CD4-positive, alpha-beta T cell (primary cell): ENCODE measurements at regions not wholly inside any gene's neighbourhood (a gene's known extent, or its start where the extent isn't known, plus 50 kb on each side); places are given as distances from the start of the nearest gene placed in this dataset.

Source experiments
- ATAC-seq: fragments of 200-7000 bp; cut with Tn5 transposase; one replicate; pipeline ENCODE4 v1.10.0; 2022; ENCODE audit warnings: mild to moderate bottlenecking; ENCODE audit not compliant: poor library complexity
- CTCF ChIA-PET: fragments of 350-600 bp; sonication (Branson Sonifier 250); formaldehyde crosslinking; loops from one replicate; lab custom pipeline; 2021; ENCODE audit warnings: antibody characterized with exemption, inconsistent platforms; lab: Charles Lee
- POLR2A ChIA-PET: fragments of 350-600 bp; sonication (Branson Sonifier 250); formaldehyde crosslinking; loops from one replicate; lab custom pipeline; 2021; ENCODE audit warnings: antibody characterized with exemption, inconsistent platforms; lab: Charles Lee
- DNase-seq, 14 experiments: peaks; one replicate each; pipeline ENCODE4 v3.0.0-alpha.2; 2013 to 2020; ENCODE audit warnings: mixed read lengths in 2 of 14
- H3K27ac ChIP-seq, 2 donors: one replicate each; pipeline versions ENCODE4 v1.5.1 to v1.7.0; 2013; ENCODE audit warnings: low read length in 2 of 2, low read depth in 1 of 2, mild to moderate bottlenecking in 1 of 2
- H3K27me3 ChIP-seq, 2 experiments: 1 replicate in 1 of 2; 2 replicates in 1 of 2; pipeline versions ENCODE4 v1.6.1 to v1.7.0; 2013; ENCODE audit warnings: low read length in 2 of 2, control low read depth in 1 of 2, mild to moderate bottlenecking in 1 of 2, moderate library complexity in 1 of 2; ENCODE audit not compliant: insufficient read depth in 2 of 2, control insufficient read depth in 1 of 2
- H3K36me3 ChIP-seq: one replicate; pipeline ENCODE4 v1.6.1; 2013; ENCODE audit warnings: low read length, control low read depth; ENCODE audit not compliant: insufficient read depth
- H3K4me1 ChIP-seq: one replicate; pipeline ENCODE4 v1.6.1; 2013; ENCODE audit warnings: low read length, control low read depth; ENCODE audit not compliant: insufficient read depth
- H3K4me3 ChIP-seq: one replicate; pipeline ENCODE4 v1.5.1; 2013; ENCODE audit warnings: mild to moderate bottlenecking, low read length, moderate library complexity
- H3K9me3 ChIP-seq, 2 experiments: 1 replicate in 1 of 2; 2 replicates in 1 of 2; pipeline versions ENCODE4 v1.6.1 to v1.7.0; 2013; ENCODE audit warnings: low read length in 2 of 2, mild to moderate bottlenecking in 2 of 2, control low read depth in 1 of 2, moderate library complexity in 1 of 2; ENCODE audit not compliant: control insufficient read depth in 1 of 2, insufficient read depth in 1 of 2
- H3K27ac Mint-ChIP-seq: one replicate; pipeline ENCODE4 v1.8.0; 2020; ENCODE audit warnings: mixed read lengths
- H3K27me3 Mint-ChIP-seq: one replicate; pipeline ENCODE4 v1.8.0; 2021; ENCODE audit warnings: mixed read lengths
- H3K36me3 Mint-ChIP-seq: one replicate; pipeline ENCODE4 v1.8.0; 2021; ENCODE audit warnings: low read depth, mixed read lengths
- H3K4me1 Mint-ChIP-seq: one replicate; pipeline ENCODE4 v1.8.0; 2021; ENCODE audit warnings: low read depth, mixed read lengths
- H3K4me3 Mint-ChIP-seq: one replicate; pipeline ENCODE4 v1.8.0; 2020; ENCODE audit warnings: mild to moderate bottlenecking, mixed read lengths
- H3K9me3 Mint-ChIP-seq: one replicate; pipeline ENCODE4 v1.8.0; 2020; ENCODE audit warnings: mixed read lengths
- intact Hi-C, 2 experiments: fragments of 100-400 bp; cut with DNase I in 1 of 2; cut with micrococcal nuclease in 1 of 2; formaldehyde crosslinking; loops; one replicate each; pipeline versions ENCODE4 v1.15.1 to v1.9.0; 2023 to 2025; cut with DNase I, micrococcal nuclease
- TF ChIP-seq, protein P1 (sequence below): fragments of 200-600 bp; IDR thresholded peaks from one replicate; pipeline ENCODE4 v1.8.0; 2022; ENCODE audit warnings: antibody characterized with exemption, mild to moderate bottlenecking

DNA sequence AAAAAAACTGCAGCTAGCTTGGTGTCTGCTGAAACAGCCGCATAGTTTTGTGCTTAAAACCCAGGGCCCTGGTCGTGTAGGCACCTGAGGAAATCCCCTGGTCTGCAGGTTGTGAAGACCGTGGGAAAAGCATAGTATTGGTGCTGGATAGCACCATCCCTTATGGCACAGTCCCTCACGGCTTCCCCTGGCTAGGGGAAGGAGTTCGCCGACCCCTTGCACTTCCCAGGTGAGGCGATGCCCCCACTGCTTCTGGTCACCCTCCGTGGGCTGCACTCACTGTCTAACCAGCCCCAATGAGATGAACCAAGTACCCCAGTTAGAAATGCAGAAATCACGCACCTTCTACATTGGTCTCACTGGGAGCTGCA lies 1105.1 kb downstream of the STPG2 start:
- no peaks in the 10 kb centered on the region for H3K36me3 ChIP-seq
- ATAC-seq (no peak), DNase-seq (no peak)
- ChIA-PET CTCF (no interaction called here), POLR2A (no interaction called here)
- no peak overlapping the region for H3K4me3 ChIP-seq
- no peaks in the 10 kb centered on the region for H3K27me3 Mint-ChIP-seq
- peaks cover 0 to 12% of the 10 kb centered on the region in 2 experiments for H3K9me3 ChIP-seq
- H3K27ac ChIP-seq: no peak overlapping the region
- H3K27me3 ChIP-seq: no peaks in the 10 kb centered on the region
- H3K4me1 ChIP-seq: no peaks in the 10 kb centered on the region
- no peaks in the 10 kb centered on the region for H3K4me1 Mint-ChIP-seq
- no peak overlapping the region for H3K27ac Mint-ChIP-seq
- H3K9me3 Mint-ChIP-seq: no peaks in the 10 kb centered on the region
- intact Hi-C loops: no loop called here
- no peak overlapping the region for H3K4me3 Mint-ChIP-seq
- no peaks in the 10 kb centered on the region for H3K36me3 Mint-ChIP-seq
- TF ChIP-seq, protein P1, sequence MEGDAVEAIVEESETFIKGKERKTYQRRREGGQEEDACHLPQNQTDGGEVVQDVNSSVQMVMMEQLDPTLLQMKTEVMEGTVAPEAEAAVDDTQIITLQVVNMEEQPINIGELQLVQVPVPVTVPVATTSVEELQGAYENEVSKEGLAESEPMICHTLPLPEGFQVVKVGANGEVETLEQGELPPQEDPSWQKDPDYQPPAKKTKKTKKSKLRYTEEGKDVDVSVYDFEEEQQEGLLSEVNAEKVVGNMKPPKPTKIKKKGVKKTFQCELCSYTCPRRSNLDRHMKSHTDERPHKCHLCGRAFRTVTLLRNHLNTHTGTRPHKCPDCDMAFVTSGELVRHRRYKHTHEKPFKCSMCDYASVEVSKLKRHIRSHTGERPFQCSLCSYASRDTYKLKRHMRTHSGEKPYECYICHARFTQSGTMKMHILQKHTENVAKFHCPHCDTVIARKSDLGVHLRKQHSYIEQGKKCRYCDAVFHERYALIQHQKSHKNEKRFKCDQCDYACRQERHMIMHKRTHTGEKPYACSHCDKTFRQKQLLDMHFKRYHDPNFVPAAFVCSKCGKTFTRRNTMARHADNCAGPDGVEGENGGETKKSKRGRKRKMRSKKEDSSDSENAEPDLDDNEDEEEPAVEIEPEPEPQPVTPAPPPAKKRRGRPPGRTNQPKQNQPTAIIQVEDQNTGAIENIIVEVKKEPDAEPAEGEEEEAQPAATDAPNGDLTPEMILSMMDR: no peak

DNA sequence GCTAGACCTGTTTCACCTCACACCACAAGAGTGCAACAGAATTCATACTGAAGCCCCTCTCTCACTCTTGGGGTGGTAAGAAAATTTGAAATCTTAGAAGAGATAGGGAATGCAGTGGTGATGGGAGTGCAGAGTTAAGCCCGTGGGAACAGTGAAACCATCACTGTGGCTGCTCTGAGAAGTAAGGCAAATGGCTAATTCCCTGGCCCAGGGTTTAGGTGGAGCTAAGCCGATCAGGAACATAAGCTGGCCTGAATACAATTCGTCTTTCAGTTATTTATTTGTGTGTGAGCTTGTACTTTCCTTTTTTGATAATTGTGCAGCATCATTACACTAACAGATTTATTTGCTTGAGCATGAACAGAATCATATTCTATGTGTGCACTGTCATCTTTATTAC lies 1070.6 kb downstream of the STPG2 start:
- no peaks in the 10 kb centered on the region for H3K4me1 ChIP-seq
- no peaks in the 10 kb centered on the region for H3K27me3 Mint-ChIP-seq
- no peaks in the 10 kb centered on the region for H3K4me1 Mint-ChIP-seq
- H3K9me3 Mint-ChIP-seq: peaks cover 3% of the 10 kb centered on the region
- H3K27me3 ChIP-seq: no peaks in the 10 kb centered on the region
- no peak for ATAC-seq
- peaks cover 0 to 4% of the 10 kb centered on the region in 2 experiments for H3K9me3 ChIP-seq
- CTCF ChIA-PET: no interaction called here
- intact Hi-C loops: no loop called here
- no peak overlapping the region for H3K4me3 ChIP-seq
- H3K4me3 Mint-ChIP-seq: no peak overlapping the region
- DNase-seq: no peak
- no peak overlapping the region for H3K27ac ChIP-seq
- H3K27ac Mint-ChIP-seq: no peak overlapping the region
- no peaks in the 10 kb centered on the region for H3K36me3 Mint-ChIP-seq
- TF ChIP-seq, protein P1: no peak
- H3K36me3 ChIP-seq: no peaks in the 10 kb centered on the region
- POLR2A ChIA-PET: no interaction called here

DNA sequence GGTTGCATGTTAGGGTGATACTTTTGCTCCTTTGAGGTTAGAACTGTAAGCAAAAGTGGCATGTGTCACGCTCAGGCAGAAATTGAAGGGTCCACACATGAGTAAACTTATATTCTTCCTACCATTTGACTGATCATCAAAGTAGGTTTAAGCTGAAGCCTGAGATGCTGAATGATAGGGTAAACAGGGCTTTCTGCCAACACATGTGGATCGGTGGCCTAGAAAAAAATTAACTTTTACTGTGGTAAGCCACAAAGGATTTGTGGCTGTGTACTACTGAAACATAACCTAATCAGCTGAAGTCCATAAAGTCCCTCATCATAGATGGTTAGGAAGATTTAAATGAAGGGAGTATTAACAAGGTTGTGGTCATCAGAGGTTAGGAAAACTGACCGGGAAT lies 1070.1 kb downstream of the STPG2 start:
- POLR2A ChIA-PET: no interaction called here

More for the DNA sequence above, 1070.1 kb downstream of the STPG2 start:
- no peaks in the 10 kb centered on the region for H3K36me3 Mint-ChIP-seq
- H3K4me3 ChIP-seq: no peak overlapping the region
- H3K9me3 Mint-ChIP-seq: peaks cover 3% of the 10 kb centered on the region
- H3K27me3 Mint-ChIP-seq: no peaks in the 10 kb centered on the region
- H3K27ac Mint-ChIP-seq: no peak overlapping the region
- no peaks in the 10 kb centered on the region for H3K27me3 ChIP-seq
- no peaks in the 10 kb centered on the region for H3K4me1 Mint-ChIP-seq
- peaks cover 0 to 4% of the 10 kb centered on the region in 2 experiments for H3K9me3 ChIP-seq
- DNase-seq (no peak), ATAC-seq (no peak)
- CTCF ChIA-PET: no interaction called here
- H3K4me1 ChIP-seq: no peaks in the 10 kb centered on the region
- TF ChIP-seq, protein P1: no peak
- no peak overlapping the region for H3K27ac ChIP-seq
- H3K4me3 Mint-ChIP-seq: no peak overlapping the region
- no peaks in the 10 kb centered on the region for H3K36me3 ChIP-seq
- intact Hi-C loops: no loop called here
